ENCODE measurements at regions not wholly inside any gene's neighbourhood (a gene's known extent, or its start where the extent isn't known, plus 50 kb on each side); places are given as distances from the start of the nearest gene placed in this dataset.

GRCh38 chr10:36281831-36282331 is 639.8 kb upstream of the FZD8 start:
- H3K4me3 ChIP-seq (ENCODE audit: control insufficient read depth, low read depth, low read length), result no peak overlapping the region
- DNase-seq (ENCODE audit: low read depth), result no peak
- TF ChIP-seq, protein P1, sequence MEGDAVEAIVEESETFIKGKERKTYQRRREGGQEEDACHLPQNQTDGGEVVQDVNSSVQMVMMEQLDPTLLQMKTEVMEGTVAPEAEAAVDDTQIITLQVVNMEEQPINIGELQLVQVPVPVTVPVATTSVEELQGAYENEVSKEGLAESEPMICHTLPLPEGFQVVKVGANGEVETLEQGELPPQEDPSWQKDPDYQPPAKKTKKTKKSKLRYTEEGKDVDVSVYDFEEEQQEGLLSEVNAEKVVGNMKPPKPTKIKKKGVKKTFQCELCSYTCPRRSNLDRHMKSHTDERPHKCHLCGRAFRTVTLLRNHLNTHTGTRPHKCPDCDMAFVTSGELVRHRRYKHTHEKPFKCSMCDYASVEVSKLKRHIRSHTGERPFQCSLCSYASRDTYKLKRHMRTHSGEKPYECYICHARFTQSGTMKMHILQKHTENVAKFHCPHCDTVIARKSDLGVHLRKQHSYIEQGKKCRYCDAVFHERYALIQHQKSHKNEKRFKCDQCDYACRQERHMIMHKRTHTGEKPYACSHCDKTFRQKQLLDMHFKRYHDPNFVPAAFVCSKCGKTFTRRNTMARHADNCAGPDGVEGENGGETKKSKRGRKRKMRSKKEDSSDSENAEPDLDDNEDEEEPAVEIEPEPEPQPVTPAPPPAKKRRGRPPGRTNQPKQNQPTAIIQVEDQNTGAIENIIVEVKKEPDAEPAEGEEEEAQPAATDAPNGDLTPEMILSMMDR (IDR thresholded peaks at IDR 0.05; ENCODE audit: control insufficient read depth, insufficient read depth, low read depth, low read length, missing control alignments), result no peak

- TF ChIP-seq, protein P1 (IDR thresholded peaks at IDR 0.05; ENCODE audit: control insufficient read depth, insufficient read depth, low read depth, low read length, missing control alignments), result no peak
- no peak overlapping the region for H3K4me3 ChIP-seq (ENCODE audit: control insufficient read depth, low read depth, low read length)
- DNase-seq (ENCODE audit: low read depth), result no peak
Measured at GRCh38 chr10:36280890-36281499, 638.9 kb upstream of the FZD8 start.

DNA sequence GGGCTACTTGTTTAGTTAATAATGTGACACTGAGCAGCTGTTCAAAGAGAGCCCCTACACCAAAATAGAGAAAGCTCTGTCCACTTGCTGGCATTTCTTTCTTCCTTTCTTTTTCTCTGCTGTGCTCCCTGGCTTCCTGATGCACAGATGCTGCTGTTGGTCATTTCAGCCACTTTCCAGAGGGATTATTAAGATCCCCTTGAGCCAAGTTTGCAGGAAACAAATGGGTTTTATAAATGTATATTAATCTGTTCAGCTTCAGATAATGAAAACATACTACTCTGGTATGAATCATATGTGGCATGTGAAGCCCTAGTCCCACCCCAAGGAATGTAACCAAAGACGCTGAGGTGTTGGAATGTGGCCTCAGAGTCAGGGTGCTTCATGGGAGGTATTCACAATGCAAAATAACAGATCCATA is 638.2 kb upstream of the FZD8 start:
- DNase-seq (ENCODE audit: low read depth), result no peak
- no peak overlapping the region for H3K4me3 ChIP-seq (ENCODE audit: control insufficient read depth, low read depth, low read length)
- TF ChIP-seq, protein P1 (IDR thresholded peaks at IDR 0.05; ENCODE audit: control insufficient read depth, insufficient read depth, low read depth, low read length, missing control alignments), result no peak

GRCh38 chr10:36278176-36278575 is 636.1 kb upstream of the FZD8 start:
- DNase-seq (ENCODE audit: low read depth), result no peak
- H3K4me3 ChIP-seq (ENCODE audit: control insufficient read depth, low read depth, low read length), result no peak overlapping the region
- TF ChIP-seq, protein P1 (IDR thresholded peaks at IDR 0.05; ENCODE audit: control insufficient read depth, insufficient read depth, low read depth, low read length, missing control alignments), result no peak

DNA sequence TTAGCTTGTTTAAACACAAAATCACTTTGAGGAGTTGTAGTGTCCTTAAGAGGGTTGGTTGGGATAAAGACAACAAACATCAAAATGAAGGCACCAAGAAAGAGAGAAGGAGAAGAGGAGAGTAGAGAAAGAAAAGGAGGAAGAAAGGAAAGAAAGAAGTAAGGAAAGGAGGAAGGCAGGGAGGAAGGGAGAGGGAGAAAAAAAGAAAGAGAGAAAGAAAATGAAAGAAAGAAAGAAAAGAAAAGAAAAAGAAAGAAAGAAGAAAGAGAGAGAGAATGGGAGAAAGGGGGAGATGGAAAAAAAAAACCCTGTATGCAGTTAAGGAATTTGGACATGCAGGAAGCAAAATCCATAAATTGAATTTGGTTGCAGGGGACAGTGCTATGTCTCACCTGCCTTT is 635.4 kb upstream of the FZD8 start:
- TF ChIP-seq, protein P1 (IDR thresholded peaks at IDR 0.05; ENCODE audit: control insufficient read depth, insufficient read depth, low read depth, low read length, missing control alignments), result no peak
- H3K4me3 ChIP-seq (ENCODE audit: control insufficient read depth, low read depth, low read length), result no peak overlapping the region
- no peak for DNase-seq (ENCODE audit: low read depth)

- no peak overlapping the region for H3K4me3 ChIP-seq (ENCODE audit: control insufficient read depth, low read depth, low read length)
- TF ChIP-seq, protein P1 (IDR thresholded peaks at IDR 0.05; ENCODE audit: control insufficient read depth, insufficient read depth, low read depth, low read length, missing control alignments), result no peak
- no peak for DNase-seq (ENCODE audit: low read depth)
Measured at GRCh38 chr10:36271627-36272340, 629.7 kb upstream of the FZD8 start.
